GM19239 (cell line): ENCODE measurements at regions not wholly inside any gene's neighbourhood (a gene's known extent, or its start where the extent isn't known, plus 50 kb on each side); places are given as distances from the start of the nearest gene placed in this dataset.
A peak's percentile ranks its signal among the peaks of the same experiment; 100 is the strongest.
"Not testable (repeated sequence)": the region's sequence is repeated elsewhere in the genome, so short reads cannot be mapped to it uniquely, and the experiment has no call there.

Experiments used
- DNase-seq: peaks from one replicate; pipeline ENCODE4 v3.0.0; 2011; ENCODE audit warnings: low spot score; ENCODE audit not compliant: insufficient read length
- FAIRE-seq: peaks from 2 replicates; lab custom pipeline; 2011; peaks lifted over from hg19 to GRCh38; lab: Jason Lieb, UNC

GRCh38 chr4:4057226-4057625 lies 169.5 kb downstream of the OTOP1 start:
- not testable (repeated sequence) for FAIRE-seq, DNase-seq

- FAIRE-seq, DNase-seq: not testable (repeated sequence)
Observed at GRCh38 chr4:4084171-4084570, 142.6 kb downstream of the OTOP1 start.

GRCh38 chr4:4089716-4090419 lies 136.9 kb downstream of the OTOP1 start:
- not testable (repeated sequence) for FAIRE-seq, DNase-seq

- not testable (repeated sequence) for DNase-seq, FAIRE-seq
Observed at GRCh38 chr4:4090720-4091119, 136.0 kb downstream of the OTOP1 start.

GRCh38 chr4:4092159-4092558 lies 134.6 kb downstream of the OTOP1 start:
- FAIRE-seq: not testable (repeated sequence)

GRCh38 chr4:4099610-4100009 lies 127.1 kb downstream of the OTOP1 start:
- not testable (repeated sequence) for FAIRE-seq, DNase-seq

More at GRCh38 chr4:4092159-4092558, 134.6 kb downstream of the OTOP1 start:
- not testable (repeated sequence) for DNase-seq

- not testable (repeated sequence) for FAIRE-seq
Observed at GRCh38 chr4:4106923-4107322, 119.8 kb downstream of the OTOP1 start.

GRCh38 chr4:4107411-4108107 lies 119.2 kb downstream of the OTOP1 start:
- not testable (repeated sequence) for FAIRE-seq

More at GRCh38 chr4:4106923-4107322, 119.8 kb downstream of the OTOP1 start:
- not testable (repeated sequence) for DNase-seq

GRCh38 chr4:4115381-4115780 lies 111.3 kb downstream of the OTOP1 start:
- FAIRE-seq, DNase-seq: not testable (repeated sequence)

More at GRCh38 chr4:4107411-4108107, 119.2 kb downstream of the OTOP1 start:
- DNase-seq: peak; percentile 76

- not testable (repeated sequence) for FAIRE-seq, DNase-seq
Observed at GRCh38 chr4:4116901-4117300, 109.8 kb downstream of the OTOP1 start.

- not testable (repeated sequence) for FAIRE-seq, DNase-seq
Observed at GRCh38 chr4:4134368-4134767, 92.4 kb downstream of the OTOP1 start.

- not testable (repeated sequence) for DNase-seq, FAIRE-seq
Observed at GRCh38 chr4:4136621-4137020, 90.1 kb downstream of the OTOP1 start.
